ENCODE measurements at regions not wholly inside any gene's neighbourhood (a gene's known extent, or its start where the extent isn't known, plus 50 kb on each side); places are given as distances from the start of the nearest gene placed in this dataset.

DNA sequence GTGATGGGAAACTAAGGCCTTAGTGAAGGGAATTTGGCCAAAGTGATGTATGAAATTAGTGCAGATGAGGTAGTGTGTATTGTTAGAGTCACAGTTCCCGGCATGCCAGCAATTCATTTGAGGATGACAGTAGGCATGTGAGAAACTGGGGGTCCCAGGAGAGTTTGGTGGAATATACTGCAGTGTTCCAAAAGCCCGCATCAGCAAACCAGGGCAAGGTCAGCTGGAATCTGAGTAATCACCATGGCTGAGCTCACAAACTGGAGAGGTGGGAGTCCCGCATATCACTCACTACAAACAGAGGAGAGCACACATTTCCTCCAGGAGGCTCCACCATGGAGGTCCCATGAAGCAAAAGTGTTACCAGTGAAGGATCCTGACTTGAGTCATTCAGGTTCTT is 740.7 kb downstream of the TNS3 start:
- TF ChIP-seq EZH2 (IDR thresholded peaks at IDR 0.05) = no peak
- no peak for TF ChIP-seq POLR2AphosphoS5 (IDR thresholded peaks at IDR 0.05; ENCODE audit: borderline replicate concordance, low read depth, low read length)

Data from SK-N-MC (cell line).